GM19324 (cell line): ENCODE measurements at regions not wholly inside any gene's neighbourhood (a gene's known extent, or its start where the extent isn't known, plus 50 kb on each side); places are given as distances from the start of the nearest gene placed in this dataset.
"Not testable (repeated sequence)": the region's sequence is repeated elsewhere in the genome, so short reads cannot be mapped to it uniquely, and the experiment has no call there.

Experiments used
- ATAC-seq: cut with Tn5 transposase; IDR thresholded peaks from one replicate; pipeline ENCODE4 v1.9.1; 2021; ENCODE audit warnings: mild to moderate bottlenecking, moderate library complexity; ENCODE audit not compliant: unreplicated experiment, low FRiP score

DNA sequence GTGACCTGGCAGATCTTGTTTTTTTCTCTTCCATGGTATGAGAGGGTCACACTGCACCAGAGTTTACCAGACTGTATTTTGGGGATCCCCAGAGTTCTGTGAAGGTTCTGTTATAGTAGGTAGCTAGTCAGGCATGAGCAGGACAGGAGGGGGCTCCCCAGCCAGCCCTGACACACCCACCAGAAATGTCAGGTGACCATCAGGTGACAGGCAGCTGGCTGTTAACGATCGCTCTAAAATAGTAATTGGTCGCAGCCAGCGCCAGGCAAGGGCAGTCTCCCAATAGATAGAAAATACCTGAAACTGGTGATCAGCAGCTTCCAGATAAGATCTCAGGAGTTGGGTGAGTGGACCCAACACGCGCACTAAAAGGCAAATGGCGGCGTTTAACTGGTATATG is 264.9 kb downstream of the RHOU start:
- ATAC-seq, result no peak

DNA sequence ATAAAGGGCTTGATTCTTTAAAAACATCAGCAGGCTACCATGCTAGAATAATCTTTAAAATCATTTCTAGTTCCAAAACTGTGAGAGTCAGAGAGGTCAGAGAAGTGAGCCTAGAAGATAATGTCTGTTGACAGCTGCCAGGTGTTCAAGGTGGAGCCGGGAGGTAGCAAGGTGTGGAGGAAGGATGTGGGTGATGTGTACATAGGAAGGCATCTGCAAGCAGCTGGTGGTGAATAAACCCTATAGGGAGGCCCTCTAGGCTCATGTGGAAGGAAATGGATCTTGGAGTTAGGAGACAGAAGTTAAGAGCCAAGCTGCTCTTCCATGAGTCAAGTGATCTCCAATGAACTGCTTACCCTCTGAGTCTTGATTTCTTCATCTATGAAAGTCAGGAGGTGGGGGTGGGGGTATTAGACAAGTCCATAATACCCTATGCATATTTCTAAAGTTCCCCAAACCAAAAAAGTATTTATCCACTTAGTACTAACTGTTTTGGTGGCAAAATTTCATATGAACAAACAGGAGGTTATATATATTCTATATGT is 266.3 kb downstream of the RHOU start:
- ATAC-seq, result no peak

DNA sequence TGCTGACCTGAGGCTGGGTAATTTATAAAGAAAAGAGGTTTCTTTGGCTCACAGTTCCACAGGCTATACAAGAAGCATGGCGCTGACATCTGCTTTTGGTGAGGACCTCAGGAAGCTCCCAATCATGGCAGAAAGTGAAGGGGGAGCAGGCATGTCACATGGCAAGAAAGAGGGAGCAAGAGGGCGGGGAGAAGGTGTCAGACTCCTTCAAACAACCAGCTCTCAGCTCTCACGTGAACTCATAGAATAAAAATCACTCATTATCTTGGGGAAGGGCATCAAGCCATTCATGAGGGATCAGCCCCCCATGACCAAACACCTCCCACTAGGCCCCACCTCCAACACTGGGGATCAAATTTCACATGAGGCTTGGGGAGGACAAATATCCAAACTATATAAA is 266.8 kb downstream of the RHOU start:
- ATAC-seq, result no peak

DNA sequence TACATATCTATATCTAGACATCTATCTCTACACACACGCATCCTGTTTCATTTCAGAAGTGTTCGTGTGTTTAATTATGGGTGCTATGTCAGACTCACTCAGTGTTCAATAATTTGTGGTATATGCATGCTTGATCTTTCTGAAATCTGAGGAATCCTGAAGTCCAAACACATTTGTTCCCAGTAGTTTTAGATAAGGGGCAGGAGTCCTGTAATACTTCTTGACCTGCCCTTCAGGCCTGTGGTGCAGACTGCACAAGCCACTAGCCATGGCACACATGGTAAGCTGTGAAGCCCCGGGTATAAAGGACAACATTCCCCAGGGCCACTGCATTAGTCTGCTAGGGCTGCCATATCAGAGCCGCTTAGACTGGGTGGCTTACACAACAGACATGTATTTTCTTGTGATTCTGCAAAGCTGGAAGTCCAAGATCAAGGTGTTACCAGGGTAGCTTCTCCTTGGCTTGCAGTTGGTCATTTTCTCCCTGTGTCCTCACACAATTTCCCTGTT is 267.2 kb downstream of the RHOU start:
- no peak for ATAC-seq

DNA sequence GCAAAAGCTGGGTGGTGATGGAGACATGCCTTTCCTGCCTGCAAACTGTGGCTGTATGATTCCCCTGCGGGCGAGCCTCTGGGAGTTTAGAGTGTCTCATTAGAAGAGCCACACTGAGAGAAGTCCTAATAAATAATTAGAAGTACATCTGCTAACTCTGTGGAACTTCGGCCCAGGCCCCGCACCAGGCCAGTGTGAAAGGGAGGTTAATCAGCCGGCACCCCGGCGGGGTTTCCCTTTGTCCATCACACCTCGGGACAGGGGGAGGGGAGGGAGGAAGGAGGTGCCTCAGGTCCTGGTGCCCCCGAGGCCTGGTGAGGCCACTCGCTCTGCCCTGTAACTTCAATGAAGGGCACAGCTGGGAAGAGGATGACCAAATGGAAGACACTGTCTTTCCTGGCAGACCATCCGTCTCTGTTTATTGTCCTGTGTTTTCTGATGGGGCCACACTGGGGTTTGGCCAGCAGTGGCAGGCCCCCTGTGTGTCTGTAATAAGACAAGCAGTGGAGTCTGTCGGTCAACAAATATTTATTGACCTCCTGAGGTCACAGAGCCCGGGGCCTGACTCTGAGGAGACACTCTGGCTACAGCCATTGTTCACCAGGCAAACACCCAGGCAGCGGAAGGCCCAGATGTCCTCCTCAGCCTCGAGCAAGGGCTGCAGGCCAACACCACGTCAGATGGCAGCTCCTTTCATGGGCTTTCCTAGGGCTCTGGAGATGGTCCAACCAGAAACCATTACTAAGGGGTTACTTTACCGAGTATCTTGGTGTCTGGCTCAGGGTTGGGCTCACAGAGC is 267.5 kb upstream of the RAB4A start:
- no peak for ATAC-seq

DNA sequence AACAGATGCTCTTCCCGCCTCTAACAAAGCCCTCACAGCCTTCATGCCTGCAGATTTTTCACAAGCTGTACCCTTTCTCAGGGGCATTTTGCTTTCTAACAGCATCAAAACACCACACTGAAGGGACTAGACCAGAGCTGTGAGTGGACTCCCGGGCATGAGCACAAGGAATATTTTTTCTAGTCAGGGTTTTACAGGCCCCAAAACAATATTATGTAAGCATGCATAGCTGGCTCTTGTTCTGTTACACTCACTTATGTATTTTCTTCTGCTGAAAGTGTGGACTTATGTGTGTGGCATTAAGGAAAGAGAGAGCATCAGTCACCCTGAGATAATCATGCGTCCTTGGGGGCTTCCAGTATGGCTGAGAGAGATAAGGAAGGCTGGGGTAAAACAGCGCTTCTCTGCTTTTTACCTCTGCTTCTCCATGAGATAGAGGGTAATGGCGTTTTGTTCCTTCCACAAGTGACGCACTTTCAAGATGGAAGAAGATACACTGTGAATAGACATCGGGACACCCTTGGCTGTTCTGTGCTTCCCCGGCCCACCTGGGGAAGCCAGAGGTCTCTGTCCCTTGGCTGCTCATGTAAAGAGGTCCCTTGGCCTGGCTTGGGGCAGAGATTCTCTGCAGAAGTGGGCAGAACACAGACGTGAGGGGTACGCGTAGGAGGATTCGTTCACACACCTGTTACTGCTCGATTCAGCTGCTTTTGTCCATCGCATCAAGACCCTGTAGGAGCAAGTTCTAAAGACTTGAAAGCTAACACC is 266.7 kb upstream of the RAB4A start:
- ATAC-seq, result no peak

DNA sequence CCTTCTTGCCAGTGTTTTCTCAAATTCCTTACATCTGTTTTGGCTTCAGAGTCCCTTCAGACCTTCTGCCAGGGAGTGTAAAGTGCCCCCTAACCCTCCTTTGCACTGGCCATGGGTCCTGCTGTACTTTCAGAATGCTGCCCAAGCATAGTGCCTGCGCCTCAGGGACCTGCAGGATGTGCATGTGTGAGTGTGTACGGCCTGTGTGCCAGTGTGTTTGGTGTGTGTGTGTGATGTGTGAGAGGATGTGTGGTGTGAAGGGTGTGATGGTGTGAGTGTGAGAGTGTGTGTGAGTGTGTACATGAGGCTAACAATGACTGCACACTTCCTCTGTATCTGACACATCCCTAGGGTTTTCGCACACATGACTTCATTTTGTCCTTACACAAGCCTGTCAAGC is 265.8 kb upstream of the RAB4A start:
- ATAC-seq, result no peak

GRCh38 chr1:229005556-229005955 is 265.4 kb upstream of the RAB4A start:
- no peak for ATAC-seq

DNA sequence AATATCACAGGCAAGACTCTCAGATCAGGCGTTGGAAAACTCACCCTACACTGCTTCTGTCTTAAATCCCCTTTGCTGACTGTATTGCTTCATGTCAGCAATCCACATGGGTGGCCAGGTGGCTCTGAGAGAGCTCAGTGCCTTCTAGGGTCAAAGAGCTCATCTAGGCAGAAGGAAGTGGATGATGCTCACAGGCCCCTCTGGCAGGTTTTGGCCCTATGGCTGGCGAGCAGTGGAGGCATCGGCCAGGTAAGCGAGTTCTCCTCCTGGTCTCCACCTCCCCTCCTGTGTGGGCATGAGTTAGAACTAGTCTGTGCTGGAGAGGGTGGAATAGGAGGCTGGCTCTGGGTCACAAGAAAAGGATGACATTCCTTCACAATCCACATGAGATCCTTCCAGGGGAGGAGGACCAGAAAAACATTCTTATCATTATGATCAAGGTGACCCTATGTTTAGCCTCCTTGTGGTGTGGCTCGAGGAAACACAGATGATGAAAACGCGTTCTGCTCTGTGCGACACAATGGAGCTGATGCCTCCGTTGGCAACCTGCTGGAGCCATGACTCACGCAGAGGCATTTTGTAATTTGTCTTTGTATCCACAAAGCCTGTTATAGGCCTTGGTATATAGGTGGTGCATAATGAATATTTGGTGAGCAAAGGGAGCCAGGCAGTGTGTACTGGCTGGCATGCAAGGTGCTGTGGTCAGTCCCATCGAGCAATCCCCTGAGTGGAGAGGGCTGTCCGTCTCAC is 264.6 kb upstream of the RAB4A start:
- no peak for ATAC-seq

DNA sequence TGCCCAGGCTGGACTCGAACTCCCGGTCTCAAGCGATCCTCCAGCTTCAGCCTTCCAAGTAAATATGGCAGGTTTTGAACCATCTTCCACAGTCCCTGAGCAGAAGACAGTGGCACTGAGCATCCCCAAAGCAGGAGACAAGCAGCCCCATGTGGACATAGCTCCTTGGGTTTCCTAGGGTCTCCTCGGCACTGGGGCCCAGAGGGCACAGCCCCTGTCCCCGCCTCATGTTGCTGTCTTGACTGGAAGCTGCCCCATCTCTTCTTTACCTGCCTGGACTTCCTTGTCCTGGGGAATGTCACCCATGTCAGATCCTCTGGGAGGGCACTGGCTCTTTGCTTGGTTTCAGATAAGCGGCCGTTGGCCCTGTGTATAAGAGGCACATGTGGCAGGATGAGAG is 263.7 kb upstream of the RAB4A start:
- no peak for ATAC-seq

- no peak for ATAC-seq
These were observed 263.2 kb upstream of the RAB4A start for GRCh38 chr1:229007701-229008100.

DNA sequence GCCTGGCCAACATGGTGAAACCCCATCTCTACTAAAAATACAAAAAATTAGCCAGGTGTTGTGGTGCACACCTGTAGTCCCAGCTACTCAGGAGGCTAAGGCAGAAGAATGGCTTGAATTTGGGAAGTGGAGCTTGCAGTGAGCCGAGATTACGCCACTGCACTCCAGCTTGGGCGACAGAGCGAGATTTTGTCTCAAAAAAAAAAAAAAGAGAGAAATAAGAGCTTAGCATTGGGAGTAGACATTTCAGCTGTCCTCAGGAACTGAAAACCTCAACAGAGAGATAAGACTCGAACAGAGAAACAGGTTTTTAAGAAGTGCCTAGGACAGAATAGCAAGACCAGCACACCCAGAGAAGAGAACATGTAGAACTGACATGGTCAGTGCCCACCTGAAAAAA is 262.6 kb upstream of the RAB4A start:
- not testable (repeated sequence) for ATAC-seq

DNA sequence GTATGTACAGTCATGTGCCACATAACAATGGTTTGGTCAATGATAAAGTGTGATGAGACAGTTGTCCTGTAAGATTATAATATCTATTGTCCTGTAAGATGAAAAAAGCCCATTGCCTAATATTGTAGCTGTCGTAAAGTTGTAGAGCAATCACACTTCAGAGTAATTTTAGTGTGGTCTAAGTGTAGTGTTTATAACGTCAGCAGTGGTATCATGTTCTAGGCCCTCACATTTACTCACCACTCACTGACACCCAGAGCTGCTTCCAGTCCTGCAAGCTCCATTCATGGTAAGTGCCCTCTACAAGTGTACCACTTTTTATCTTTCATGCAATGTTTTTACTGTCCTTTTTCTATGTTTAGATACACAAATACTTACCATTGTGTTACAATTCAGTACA is 259.9 kb upstream of the RAB4A start:
- no peak for ATAC-seq

DNA sequence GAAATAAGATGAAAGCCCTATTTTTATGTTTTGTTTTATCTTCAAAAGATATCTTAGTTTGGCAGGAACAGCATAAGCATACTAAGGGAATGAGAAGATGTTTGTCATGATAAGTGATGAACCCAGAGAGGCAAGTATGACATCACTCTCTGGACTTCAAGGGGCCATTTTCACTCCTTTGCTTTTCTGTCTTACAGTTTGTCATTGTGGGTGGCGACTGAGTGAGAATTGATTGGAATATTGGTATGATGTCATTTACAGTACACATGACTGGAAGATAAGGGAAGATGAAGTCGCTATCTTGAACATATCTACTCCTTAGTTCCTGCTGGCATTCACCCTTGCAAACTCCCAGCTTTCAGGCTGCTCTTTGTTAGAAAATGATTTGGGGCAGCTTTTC is 258.1 kb upstream of the RAB4A start:
- ATAC-seq, result no peak

- no peak for ATAC-seq
These were observed 256.9 kb upstream of the RAB4A start for GRCh38 chr1:229013981-229014380.

- no peak for ATAC-seq
These were observed 255.1 kb upstream of the RAB4A start for GRCh38 chr1:229015806-229016205.

DNA sequence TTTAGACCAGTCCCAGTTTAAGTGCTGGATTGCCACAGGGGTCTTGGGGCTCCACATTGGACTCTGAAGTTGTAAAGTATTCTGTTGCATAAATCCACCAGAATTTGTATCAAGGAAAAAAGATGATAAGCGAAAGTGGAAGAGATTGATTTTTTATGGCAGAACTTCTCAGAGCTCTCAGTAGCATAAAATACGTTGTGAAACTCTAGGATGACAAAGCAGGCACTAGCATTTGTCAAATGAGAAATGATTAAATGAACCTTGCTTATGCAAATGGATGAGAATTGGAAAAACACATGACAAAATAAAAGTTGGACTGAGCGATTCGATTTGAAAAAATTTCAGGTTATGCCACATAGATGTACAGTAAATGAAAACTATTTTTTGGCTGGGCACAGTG is 253.8 kb upstream of the RAB4A start:
- ATAC-seq, result no peak

GRCh38 chr1:229018674-229019295 is 252.1 kb upstream of the RAB4A start:
- no peak for ATAC-seq

- no peak for ATAC-seq
These were observed 251.1 kb upstream of the RAB4A start for GRCh38 chr1:229019663-229020271.

- not testable (repeated sequence) for ATAC-seq
These were observed 249.9 kb upstream of the RAB4A start for GRCh38 chr1:229021034-229021433.
